ENCODE measurements at regions not wholly inside any gene's neighbourhood (a gene's known extent, or its start where the extent isn't known, plus 50 kb on each side); places are given as distances from the start of the nearest gene placed in this dataset.
A peak's percentile ranks its signal among the peaks of the same experiment; 100 is the strongest.
"Not testable (repeated sequence)": the region's sequence is repeated elsewhere in the genome, so short reads cannot be mapped to it uniquely, and the experiment has no call there.

DNA sequence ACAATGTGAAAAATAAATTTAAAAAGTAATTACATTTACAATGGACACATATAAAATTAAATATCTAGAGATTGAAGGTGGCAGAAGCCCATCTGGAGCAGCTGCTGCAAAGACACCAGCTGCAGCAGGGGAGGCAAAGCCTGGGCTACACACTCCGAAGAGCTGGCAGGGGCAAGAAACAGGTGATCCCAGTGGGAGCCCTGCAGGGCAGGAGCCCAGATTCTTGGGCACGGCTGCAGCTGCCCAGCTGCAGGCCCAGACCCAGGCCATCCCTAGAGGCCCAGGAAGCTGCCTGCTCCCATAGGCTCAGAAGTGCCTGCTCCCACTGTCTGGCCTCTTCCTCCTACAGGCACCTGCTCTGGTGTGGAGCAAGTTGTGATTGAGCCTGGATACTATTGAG is 1547.9 kb upstream of the SPRY2 start:
- 73 to 89% methylated on average over 1 to 2 of the region's 2 CpGs for WGBS, 2 donors
- Histone ChIP-seq H3K27ac (no peak overlapping the region), H3K4me3 (no peak overlapping the region)

GRCh38 chr13:81874681-81875661 is 1534.0 kb upstream of the SPRY2 start:
- WGBS, 2 donors, result 57 to 60% methylated on average over 10 of the region's 10 CpGs
- H3K27ac ChIP-seq, result no peak overlapping the region
- no peaks in the 10 kb centered on the region for H3K27me3 ChIP-seq
- H3K9me3 ChIP-seq, result no peaks in the 10 kb centered on the region
- H3K36me3 ChIP-seq, result no peaks in the 10 kb centered on the region
- no peak for DNase-seq
- TF ChIP-seq CTCF (IDR thresholded peaks at IDR 0.05) (no peak), EP300 (IDR thresholded peaks at IDR 0.05) (no peak), POLR2AphosphoS5 (IDR thresholded peaks at IDR 0.05) (no peak), POLR2A (IDR thresholded peaks at IDR 0.05) (no peak)
- no peaks in the 10 kb centered on the region for H3K4me1 ChIP-seq
- no peak for ATAC-seq (ENCODE audit: low FRiP score in 2 of 2)
- no peak overlapping the region for H3K4me3 ChIP-seq

More for the DNA sequence above, 1547.9 kb upstream of the SPRY2 start:
- no peaks in the 10 kb centered on the region for H3K27me3 ChIP-seq
- peak in 1 of 2 donors; percentile 15 for DNase-seq
- TF ChIP-seq POLR2AphosphoS5 (IDR thresholded peaks at IDR 0.05) (no peak), CTCF (IDR thresholded peaks at IDR 0.05) (no peak), POLR2A (IDR thresholded peaks at IDR 0.05) (no peak), EP300 (IDR thresholded peaks at IDR 0.05) (no peak)
- peaks cover 0 to 27% (median 0%) of the 10 kb centered on the region in 4 donors for H3K9me3 ChIP-seq
- no peaks in the 10 kb centered on the region for H3K36me3 ChIP-seq
- no peaks in the 10 kb centered on the region for H3K4me1 ChIP-seq
- ATAC-seq (ENCODE audit: low FRiP score in 2 of 2), result no peak

GRCh38 chr13:81874253-81874652 is 1533.3 kb upstream of the SPRY2 start:
- Histone ChIP-seq H3K4me1 (no peaks in the 10 kb centered on the region), H3K27ac (no peak overlapping the region), H3K9me3 (no peaks in the 10 kb centered on the region), H3K4me3 (no peak overlapping the region), H3K27me3 (no peaks in the 10 kb centered on the region), H3K36me3 (no peaks in the 10 kb centered on the region)
- ATAC-seq (ENCODE audit: low FRiP score in 2 of 2), result no peak
- TF ChIP-seq EP300 (IDR thresholded peaks at IDR 0.05) (no peak), POLR2A (IDR thresholded peaks at IDR 0.05) (no peak), POLR2AphosphoS5 (IDR thresholded peaks at IDR 0.05) (no peak), CTCF (IDR thresholded peaks at IDR 0.05) (no peak)
- DNase-seq, result no peak
- 52 to 62% methylated on average over 4 of the region's 4 CpGs for WGBS, 2 donors

- ATAC-seq (ENCODE audit: low FRiP score in 2 of 2) (no peak), DNase-seq (no peak)
- Histone ChIP-seq H3K27ac (no peak overlapping the region), H3K27me3 (no peaks in the 10 kb centered on the region), H3K36me3 (no peaks in the 10 kb centered on the region), H3K4me1 (no peaks in the 10 kb centered on the region), H3K4me3 (no peak overlapping the region), H3K9me3 (no peaks in the 10 kb centered on the region)
- WGBS, 2 donors, result 3 to 9% methylated on average over 3 of the region's 3 CpGs
- peak in 2 of 6 experiments; percentile 16 to 20 for TF ChIP-seq CTCF (IDR thresholded peaks at IDR 0.05)
- TF ChIP-seq POLR2AphosphoS5 (IDR thresholded peaks at IDR 0.05), result no peak
These were observed 1531.7 kb upstream of the SPRY2 start for GRCh38 chr13:81872581-81872980.

DNA sequence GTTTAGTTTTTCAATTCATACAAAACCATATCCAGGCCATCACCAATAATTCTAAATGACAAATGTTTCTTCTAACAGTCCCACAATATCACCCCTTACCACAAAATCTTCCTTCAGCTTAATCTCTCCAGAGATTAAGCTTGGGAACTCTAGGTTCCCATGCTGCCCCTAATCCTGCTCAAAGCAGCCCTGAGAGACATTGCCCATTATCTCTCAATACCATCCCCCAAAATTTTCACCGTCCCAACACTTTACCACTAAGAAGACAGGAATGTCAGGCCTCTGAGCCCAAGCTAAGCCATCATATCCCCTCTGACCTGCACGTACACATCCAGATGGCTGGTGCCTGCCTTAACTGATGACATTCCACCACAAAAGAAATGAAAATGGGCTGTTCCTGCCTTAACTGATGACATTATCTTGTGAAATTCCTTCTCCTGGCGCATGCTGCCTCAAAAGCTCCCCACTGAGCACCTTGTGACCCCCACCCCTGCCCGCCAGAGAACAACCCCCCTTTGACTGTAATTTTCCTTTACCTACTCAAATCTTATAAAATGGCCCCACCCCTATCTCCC is 1530.9 kb upstream of the SPRY2 start:
- not testable (repeated sequence) for H3K36me3 ChIP-seq; H3K4me1 ChIP-seq; ATAC-seq (ENCODE audit: low FRiP score in 2 of 2); H3K9me3 ChIP-seq; DNase-seq; H3K27me3 ChIP-seq; H3K27ac ChIP-seq; H3K4me3 ChIP-seq
- 60 to 63% methylated on average over 4 of the region's 4 CpGs for WGBS, 2 donors

Measured in upper lobe of left lung (tissue), 6 donors.